BLaER1 treated with 17β-estradiol and CSF1 and Interleukin-3, amounts not matched to agents 10 nM and 100 nM (cell line): ENCODE measurements at regions not wholly inside any gene's neighbourhood (a gene's known extent, or its start where the extent isn't known, plus 50 kb on each side); places are given as distances from the start of the nearest gene placed in this dataset.
"Not testable (repeated sequence)": the region's sequence is repeated elsewhere in the genome, so short reads cannot be mapped to it uniquely, and the experiment has no call there.

Source experiments
- H3K27ac ChIP-seq, 11 experiments: shearing (Covaris generic); formaldehyde crosslinking; 2 replicates each; pipeline ENCODE4 v1.8.1; 2022
- H3K27me3 ChIP-seq, 11 experiments: shearing (Covaris generic); formaldehyde crosslinking; 2 replicates each; pipeline ENCODE4 v1.8.1; 2022
- H3K36me3 ChIP-seq, 11 experiments: shearing (Covaris generic); formaldehyde crosslinking; 2 replicates each; pipeline ENCODE4 v1.8.1; 2022
- H3K4me1 ChIP-seq, 10 experiments: shearing (Covaris generic); formaldehyde crosslinking; 2 replicates each; pipeline ENCODE4 v1.8.1; 2022
- H3K4me2 ChIP-seq, 11 experiments: shearing (Covaris generic); formaldehyde crosslinking; 2 replicates each; pipeline ENCODE4 v1.8.1; 2022
- H3K4me3 ChIP-seq, 10 experiments: shearing (Covaris generic); formaldehyde crosslinking; 2 replicates each; pipeline ENCODE4 v1.8.1; 2022
- H3K9ac ChIP-seq, 11 experiments: shearing (Covaris generic); formaldehyde crosslinking; 2 replicates each; pipeline ENCODE4 v1.8.1; 2022
- H3K9me3 ChIP-seq, 11 experiments: shearing (Covaris generic); formaldehyde crosslinking; replicated peaks in 1 of 11; 2 replicates each; pipeline ENCODE4 v1.8.1; 2022
- H4K20me1 ChIP-seq, 11 experiments: shearing (Covaris generic); formaldehyde crosslinking; 2 replicates each; pipeline ENCODE4 v1.8.1; 2022
- Cebpa-rat ChIP-seq, 11 experiments: shearing (Covaris generic); IDR thresholded peaks; 2 replicates each; pipeline ENCODE4 v1.8.1; 2022

DNA sequence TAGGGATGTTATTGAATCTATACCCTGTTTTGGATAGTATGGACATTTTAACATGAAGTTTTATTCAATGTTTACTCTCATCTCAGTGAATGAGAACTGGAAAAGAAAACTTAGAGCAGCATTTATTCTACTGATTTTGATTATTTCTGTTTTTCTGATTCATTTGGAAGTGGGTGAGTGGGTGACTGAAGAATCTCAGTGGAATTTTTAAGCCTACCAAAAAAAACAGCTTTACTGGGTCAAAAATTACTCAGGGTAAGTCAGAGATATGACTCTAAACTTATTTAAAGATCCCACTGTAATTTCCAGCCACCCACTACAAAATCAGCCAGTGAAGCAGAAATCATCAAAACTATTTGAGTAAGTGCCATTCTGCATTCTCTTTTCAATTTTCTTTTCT lies 942.6 kb upstream of the ADAMTS5 start:
- not testable (repeated sequence) for H4K20me1 ChIP-seq, H3K27ac ChIP-seq, H3K9ac ChIP-seq, H3K27me3 ChIP-seq, H3K4me3 ChIP-seq, H3K4me1 ChIP-seq, H3K36me3 ChIP-seq, H3K9me3 ChIP-seq, H3K4me2 ChIP-seq

DNA sequence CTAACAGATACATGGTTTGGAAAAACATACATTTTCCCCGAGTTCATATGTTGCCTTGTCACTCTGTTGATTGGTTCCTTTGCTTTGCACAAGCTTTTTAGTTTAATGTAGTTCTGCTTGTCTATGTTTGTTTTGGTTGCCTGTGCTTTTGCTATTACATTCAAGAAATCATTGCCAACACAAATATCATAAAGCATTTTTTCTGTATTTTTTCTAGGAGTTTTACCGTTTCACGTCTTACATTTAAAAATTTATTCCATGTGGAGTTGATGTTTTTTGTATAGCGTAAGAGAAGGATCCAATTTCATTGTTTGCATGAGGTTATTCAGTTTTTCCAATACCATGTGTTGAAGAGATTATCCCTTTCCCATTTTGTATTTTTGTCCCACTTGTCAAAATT lies 941.9 kb upstream of the ADAMTS5 start:
- not testable (repeated sequence) for H3K4me3 ChIP-seq, H4K20me1 ChIP-seq, H3K9ac ChIP-seq, H3K9me3 ChIP-seq, H3K4me1 ChIP-seq, H3K36me3 ChIP-seq, H3K27ac ChIP-seq, H3K27me3 ChIP-seq, H3K4me2 ChIP-seq

DNA sequence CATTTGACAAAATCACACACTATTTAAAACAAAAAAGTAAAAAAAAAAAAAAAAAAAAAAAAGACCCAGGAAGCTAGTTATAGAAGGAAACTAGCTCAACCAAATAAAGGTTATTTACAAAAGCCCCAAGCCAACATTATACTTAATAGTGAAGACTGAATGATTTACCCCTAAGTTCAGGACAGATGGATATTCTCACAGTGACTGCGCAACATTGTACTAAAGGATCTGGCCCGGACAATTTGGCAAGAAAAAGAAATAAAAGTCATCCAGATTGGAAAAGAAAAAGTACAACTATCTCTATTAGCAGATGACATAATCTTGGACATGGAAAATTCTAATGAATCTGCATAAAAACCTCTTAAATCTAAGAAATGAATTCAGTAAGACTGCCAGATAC lies 936.0 kb upstream of the ADAMTS5 start:
- not testable (repeated sequence) for H3K9ac ChIP-seq, H3K4me2 ChIP-seq, H3K4me1 ChIP-seq, H3K27me3 ChIP-seq, H3K36me3 ChIP-seq, H3K9me3 ChIP-seq, H4K20me1 ChIP-seq, H3K27ac ChIP-seq, H3K4me3 ChIP-seq

DNA sequence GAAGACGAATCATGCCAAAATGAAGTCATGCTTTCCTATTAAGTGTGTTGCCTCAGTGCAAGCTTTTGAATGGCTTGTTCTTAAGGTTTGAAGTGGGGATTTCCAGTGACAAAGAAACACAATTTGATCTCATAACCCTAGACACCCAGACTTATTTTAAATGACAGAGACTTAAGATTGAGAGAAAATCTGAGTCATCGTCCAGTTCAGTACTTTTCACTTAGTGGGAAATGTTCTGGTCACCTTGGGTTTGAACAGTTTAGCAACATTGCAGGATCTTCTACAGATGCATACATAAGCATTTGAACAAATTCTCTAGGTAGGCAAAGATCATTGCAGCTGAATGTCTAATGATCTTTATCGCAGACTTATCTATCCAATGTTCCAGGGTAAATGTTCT lies 926.7 kb upstream of the ADAMTS5 start:
- not testable (repeated sequence) for H3K9ac ChIP-seq, H3K36me3 ChIP-seq, H3K27ac ChIP-seq, H3K4me2 ChIP-seq, H3K27me3 ChIP-seq, H3K9me3 ChIP-seq, H3K4me3 ChIP-seq, H4K20me1 ChIP-seq
- H3K4me1 ChIP-seq, result peaks cover 0 to 21% (median 6%) of the 10 kb centered on the region in 10 experiments; a peak in 12 of 20 replicates

DNA sequence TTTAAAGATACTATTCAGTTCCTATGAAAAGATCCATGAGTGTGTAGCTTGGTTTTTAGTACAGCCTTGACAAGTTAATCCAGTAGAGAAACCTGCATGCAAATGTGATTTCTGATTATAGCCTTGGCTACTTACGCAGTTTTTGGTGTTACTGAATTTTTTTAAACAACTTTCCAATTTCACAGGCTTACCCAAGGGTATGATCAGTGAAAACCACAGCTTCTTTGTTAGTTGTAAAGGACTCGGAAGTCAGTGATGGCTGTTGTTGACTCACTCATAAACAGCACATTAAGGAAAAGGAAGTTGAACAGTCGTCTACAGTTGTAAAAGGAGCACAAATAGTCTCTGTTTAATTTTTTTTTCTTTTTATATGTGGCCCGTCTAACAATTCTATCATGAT lies 924.6 kb upstream of the ADAMTS5 start:
- peaks cover 0 to 21% (median 6%) of the 10 kb centered on the region in 10 experiments; a peak in 12 of 20 replicates for H3K4me1 ChIP-seq

GRCh38 chr21:27887808-27888455 lies 921.0 kb upstream of the ADAMTS5 start:
- H3K36me3 ChIP-seq, H3K27ac ChIP-seq, H3K27me3 ChIP-seq, H3K4me3 ChIP-seq, H4K20me1 ChIP-seq, H3K9ac ChIP-seq, H3K4me2 ChIP-seq: not testable (repeated sequence)
- Histone ChIP-seq H3K4me1 (peaks cover 0 to 21% (median 6%) of the 10 kb centered on the region in 10 experiments; a peak in 12 of 20 replicates), H3K9me3 (peaks cover 0 to 14% (median 10%) of the 10 kb centered on the region in 11 experiments; a peak in 12 of 22 replicates)

More for the DNA sequence above, 924.6 kb upstream of the ADAMTS5 start:
- Histone ChIP-seq H3K4me2 (peak overlapping the region in 9 of 11 experiments; percentile 10 to 71 (median 40); a peak in 15 of 22 replicates), H3K27ac (peak overlapping the region in 5 of 11 experiments; percentile 32 to 53 (median 44); a peak in 9 of 22 replicates)
- H3K9ac ChIP-seq, H3K27me3 ChIP-seq, H3K9me3 ChIP-seq, H3K36me3 ChIP-seq, H4K20me1 ChIP-seq, H3K4me3 ChIP-seq: not testable (repeated sequence)

DNA sequence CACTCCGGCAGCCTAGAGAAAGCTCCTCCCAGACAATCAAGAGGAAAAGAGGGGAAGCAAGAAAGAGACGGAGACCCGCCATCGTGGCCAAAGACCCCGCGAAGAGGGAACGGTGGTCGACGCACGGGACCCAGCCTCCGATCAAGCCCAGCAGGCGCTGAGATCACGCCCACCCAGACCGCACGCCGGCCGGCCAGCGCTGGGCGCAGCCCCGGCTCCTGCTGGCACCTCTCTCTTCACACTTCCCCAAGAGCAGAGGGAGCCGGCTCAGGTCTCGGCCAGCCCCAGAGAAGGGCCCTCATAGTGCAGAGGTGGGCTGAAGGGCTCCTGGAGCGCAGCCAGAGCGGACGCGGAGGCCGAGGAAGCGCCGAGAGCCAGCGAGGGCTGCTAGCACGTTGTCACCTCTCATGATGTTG lies 918.4 kb upstream of the ADAMTS5 start:
- Histone ChIP-seq H4K20me1 (no peaks in the 10 kb centered on the region), H3K27ac (no peak overlapping the region), H3K4me2 (no peak overlapping the region), H3K27me3 (no peaks in the 10 kb centered on the region), H3K9ac (no peak overlapping the region), H3K36me3 (no peaks in the 10 kb centered on the region), H3K4me1 (peaks cover 0 to under 1% (median 0%) of the 10 kb centered on the region in 10 experiments; a peak in 2 of 20 replicates), H3K9me3 (peaks cover 0 to 14% (median 10%) of the 10 kb centered on the region in 11 experiments; a peak in 12 of 22 replicates), H3K4me3 (no peak overlapping the region)
- TF ChIP-seq Cebpa-rat (IDR thresholded peaks at IDR 0.05), result no peak

DNA sequence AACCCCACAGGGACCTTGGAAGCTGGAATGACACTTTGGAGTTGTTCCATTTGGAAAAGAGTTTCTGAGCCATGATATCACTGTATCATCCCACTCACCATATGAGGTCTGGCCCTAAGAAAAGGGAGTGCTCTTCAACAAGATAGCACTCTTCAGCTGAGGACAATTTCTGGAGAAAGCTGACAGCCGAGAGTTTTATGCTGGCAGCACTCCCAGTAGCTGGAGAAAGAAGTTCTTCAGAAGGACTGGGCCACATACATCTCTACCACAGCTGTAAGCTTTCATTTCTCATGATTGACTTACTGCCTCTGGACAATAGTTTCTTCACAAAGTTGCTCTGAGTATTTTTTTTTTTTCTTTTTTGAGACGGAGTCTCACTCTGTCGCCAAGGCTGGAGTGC lies 914.4 kb upstream of the ADAMTS5 start:
- not testable (repeated sequence) for H3K4me2 ChIP-seq, H4K20me1 ChIP-seq, H3K4me1 ChIP-seq, H3K9ac ChIP-seq, H3K36me3 ChIP-seq, H3K27me3 ChIP-seq, H3K27ac ChIP-seq, H3K4me3 ChIP-seq
- peaks cover 0 to 14% (median 10%) of the 10 kb centered on the region in 11 experiments; a peak in 12 of 22 replicates for H3K9me3 ChIP-seq

- H3K4me1 ChIP-seq, H3K4me3 ChIP-seq, H3K4me2 ChIP-seq, H3K9ac ChIP-seq, H3K27me3 ChIP-seq, H4K20me1 ChIP-seq, H3K27ac ChIP-seq, H3K36me3 ChIP-seq: not testable (repeated sequence)
- H3K9me3 ChIP-seq, result peaks cover 14 to 29% (median 21%) of the 10 kb centered on the region in 11 experiments
Observed at GRCh38 chr21:27872411-27872810, 905.5 kb upstream of the ADAMTS5 start.

- H3K4me3 ChIP-seq, H3K4me1 ChIP-seq, H3K4me2 ChIP-seq, H3K36me3 ChIP-seq, H4K20me1 ChIP-seq, H3K27ac ChIP-seq, H3K9ac ChIP-seq, H3K27me3 ChIP-seq: not testable (repeated sequence)
- peaks cover 14 to 29% (median 21%) of the 10 kb centered on the region in 11 experiments for H3K9me3 ChIP-seq
Observed at GRCh38 chr21:27870755-27871154, 903.9 kb upstream of the ADAMTS5 start.

GRCh38 chr21:27860314-27860955 lies 893.5 kb upstream of the ADAMTS5 start:
- not testable (repeated sequence) for H3K27me3 ChIP-seq, H3K4me3 ChIP-seq, H3K9me3 ChIP-seq, H4K20me1 ChIP-seq, H3K36me3 ChIP-seq, H3K9ac ChIP-seq
- Histone ChIP-seq H3K27ac (peak overlapping the region in 7 of 11 experiments; percentile 11 to 64 (median 30); a peak in 10 of 22 replicates), H3K4me2 (peak overlapping the region in 2 of 11 experiments; percentile 26 to 40; a peak in 3 of 22 replicates), H3K4me1 (peaks cover 0 to 10% (median 0%) of the 10 kb centered on the region in 10 experiments; a peak in 6 of 20 replicates)

DNA sequence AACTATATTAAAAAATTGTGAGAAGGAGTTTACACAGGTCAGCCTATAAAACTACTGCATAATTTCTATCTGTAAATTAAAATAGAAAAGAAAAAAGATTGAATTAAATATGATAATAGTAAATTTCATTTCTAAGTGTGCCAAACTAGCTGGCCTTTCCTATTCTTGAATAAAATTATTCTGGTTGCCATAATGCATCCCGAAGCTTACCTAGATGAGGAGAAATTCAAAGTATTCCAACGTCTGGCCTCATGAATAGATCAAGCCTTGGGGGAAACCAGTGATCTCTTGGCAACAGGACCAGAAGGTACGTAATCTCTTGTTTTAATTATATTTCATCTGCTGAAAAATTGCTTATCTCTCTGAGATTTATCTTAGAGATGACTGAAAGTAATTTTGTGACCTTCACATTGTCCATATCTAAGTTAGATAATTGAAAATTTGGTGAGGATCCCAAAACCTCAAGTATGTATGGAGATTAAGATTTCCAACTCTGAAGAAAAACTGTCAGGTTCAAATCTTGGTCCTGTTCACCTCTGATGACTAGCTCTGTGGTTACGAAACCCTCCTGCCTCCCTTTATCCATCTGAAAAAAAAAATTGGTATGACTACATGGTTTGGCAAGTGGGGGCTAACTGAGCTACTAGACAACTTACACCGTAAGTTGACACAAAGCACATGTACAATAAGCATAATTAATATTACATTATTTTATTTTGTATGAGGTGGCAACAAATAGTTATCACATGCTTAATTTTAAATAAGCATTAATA lies 891.4 kb upstream of the ADAMTS5 start:
- H3K27me3 ChIP-seq, H3K36me3 ChIP-seq, H3K4me3 ChIP-seq, H3K27ac ChIP-seq, H3K9ac ChIP-seq, H3K4me2 ChIP-seq, H4K20me1 ChIP-seq, H3K9me3 ChIP-seq: not testable (repeated sequence)
- H3K4me1 ChIP-seq, result peaks cover 0 to 10% (median 0%) of the 10 kb centered on the region in 10 experiments; a peak in 6 of 20 replicates

- not testable (repeated sequence) for H3K27ac ChIP-seq, H3K36me3 ChIP-seq, H4K20me1 ChIP-seq, H3K4me3 ChIP-seq, H3K9ac ChIP-seq, H3K9me3 ChIP-seq, H3K4me2 ChIP-seq, H3K27me3 ChIP-seq
- peaks cover 0 to 10% (median 0%) of the 10 kb centered on the region in 10 experiments; a peak in 6 of 20 replicates for H3K4me1 ChIP-seq
Observed at GRCh38 chr21:27856988-27857387, 890.1 kb upstream of the ADAMTS5 start.
